ENCODE measurements at regions not wholly inside any gene's neighbourhood (a gene's known extent, or its start where the extent isn't known, plus 50 kb on each side); places are given as distances from the start of the nearest gene placed in this dataset.
"Not testable (repeated sequence)": the region's sequence is repeated elsewhere in the genome, so short reads cannot be mapped to it uniquely, and the experiment has no call there.

- peaks cover 2% of the 10 kb centered on the region for H3K9me3 ChIP-seq (ENCODE audit: control insufficient read depth, insufficient read depth, low read length)
- H3K4me1 ChIP-seq (ENCODE audit: insufficient read depth, low read length) = no peaks in the 10 kb centered on the region
- no peak overlapping the region for H3K9ac ChIP-seq (ENCODE audit: low read depth, low read length)
- no peaks in the 10 kb centered on the region for H3K36me3 ChIP-seq (ENCODE audit: insufficient read depth, low read length)
Measured at GRCh38 chr2:146444987-146445386, 1399.8 kb upstream of the ACVR2A start.

- no peaks in the 10 kb centered on the region for H3K4me1 ChIP-seq (ENCODE audit: insufficient read depth, low read length)
- peaks cover 2% of the 10 kb centered on the region for H3K9me3 ChIP-seq (ENCODE audit: control insufficient read depth, insufficient read depth, low read length)
- no peak overlapping the region for H3K9ac ChIP-seq (ENCODE audit: low read depth, low read length)
- no peaks in the 10 kb centered on the region for H3K36me3 ChIP-seq (ENCODE audit: insufficient read depth, low read length)
Measured at GRCh38 chr2:146444085-146444484, 1400.7 kb upstream of the ACVR2A start.

GRCh38 chr2:146438246-146438645 is 1406.6 kb upstream of the ACVR2A start:
- Histone ChIP-seq H3K9ac (ENCODE audit: low read depth, low read length) (no peak overlapping the region), H3K9me3 (ENCODE audit: control insufficient read depth, insufficient read depth, low read length) (no peaks in the 10 kb centered on the region), H3K36me3 (ENCODE audit: insufficient read depth, low read length) (no peaks in the 10 kb centered on the region), H3K4me1 (ENCODE audit: insufficient read depth, low read length) (peaks cover 8% of the 10 kb centered on the region; the same call in 1 of the 2 replicates)

GRCh38 chr2:146437712-146438111 is 1407.1 kb upstream of the ACVR2A start:
- no peak overlapping the region for H3K9ac ChIP-seq (ENCODE audit: low read depth, low read length)
- H3K9me3 ChIP-seq (ENCODE audit: control insufficient read depth, insufficient read depth, low read length) = no peaks in the 10 kb centered on the region
- H3K4me1 ChIP-seq (ENCODE audit: insufficient read depth, low read length) = peaks cover 8% of the 10 kb centered on the region; the same call in 1 of the 2 replicates
- no peaks in the 10 kb centered on the region for H3K36me3 ChIP-seq (ENCODE audit: insufficient read depth, low read length)

- Histone ChIP-seq H3K4me1 (ENCODE audit: insufficient read depth, low read length) (peaks cover 11% of the 10 kb centered on the region), H3K9ac (ENCODE audit: low read depth, low read length) (no peak overlapping the region), H3K9me3 (ENCODE audit: control insufficient read depth, insufficient read depth, low read length) (no peaks in the 10 kb centered on the region)
Measured at GRCh38 chr2:146433116-146433875, 1411.5 kb upstream of the ACVR2A start.

GRCh38 chr2:146429366-146429765 is 1415.5 kb upstream of the ACVR2A start:
- H3K9me3 ChIP-seq (ENCODE audit: control insufficient read depth, insufficient read depth, low read length) = no peaks in the 10 kb centered on the region

More at GRCh38 chr2:146433116-146433875, 1411.5 kb upstream of the ACVR2A start:
- H3K36me3 ChIP-seq (ENCODE audit: insufficient read depth, low read length) = no peaks in the 10 kb centered on the region

GRCh38 chr2:146417942-146418341 is 1426.9 kb upstream of the ACVR2A start:
- Histone ChIP-seq H3K9me3 (ENCODE audit: control insufficient read depth, insufficient read depth, low read length) (no peaks in the 10 kb centered on the region), H3K36me3 (ENCODE audit: insufficient read depth, low read length) (no peaks in the 10 kb centered on the region), H3K4me1 (ENCODE audit: insufficient read depth, low read length) (peaks cover 28% of the 10 kb centered on the region)

More at GRCh38 chr2:146429366-146429765, 1415.5 kb upstream of the ACVR2A start:
- no peak overlapping the region for H3K9ac ChIP-seq (ENCODE audit: low read depth, low read length)
- H3K36me3 ChIP-seq (ENCODE audit: insufficient read depth, low read length) = no peaks in the 10 kb centered on the region
- H3K4me1 ChIP-seq (ENCODE audit: insufficient read depth, low read length) = peaks cover 3% of the 10 kb centered on the region; the same call in 1 of the 2 replicates

GRCh38 chr2:146415291-146415690 is 1429.5 kb upstream of the ACVR2A start:
- Histone ChIP-seq H3K36me3 (ENCODE audit: insufficient read depth, low read length) (no peaks in the 10 kb centered on the region), H3K4me1 (ENCODE audit: insufficient read depth, low read length) (peaks cover 28% of the 10 kb centered on the region), H3K9ac (ENCODE audit: low read depth, low read length) (no peak overlapping the region), H3K9me3 (ENCODE audit: control insufficient read depth, insufficient read depth, low read length) (0 out of 2 replicates have a peak, but pooled peaks cover 2% of the 10 kb centered on the region)

More at GRCh38 chr2:146417942-146418341, 1426.9 kb upstream of the ACVR2A start:
- H3K9ac ChIP-seq (ENCODE audit: low read depth, low read length) = no peak overlapping the region

- Histone ChIP-seq H3K4me1 (ENCODE audit: insufficient read depth, low read length) (peaks cover 28% of the 10 kb centered on the region), H3K9ac (ENCODE audit: low read depth, low read length) (no peak overlapping the region), H3K9me3 (ENCODE audit: control insufficient read depth, insufficient read depth, low read length) (0 out of 2 replicates have a peak, but pooled peaks cover 2% of the 10 kb centered on the region), H3K36me3 (ENCODE audit: insufficient read depth, low read length) (no peaks in the 10 kb centered on the region)
Measured at GRCh38 chr2:146414456-146414855, 1430.4 kb upstream of the ACVR2A start.

GRCh38 chr2:146413086-146413610 is 1431.7 kb upstream of the ACVR2A start:
- Histone ChIP-seq H3K4me1 (ENCODE audit: insufficient read depth, low read length) (peaks cover 28% of the 10 kb centered on the region), H3K9me3 (ENCODE audit: control insufficient read depth, insufficient read depth, low read length) (0 out of 2 replicates have a peak, but pooled peaks cover 2% of the 10 kb centered on the region), H3K36me3 (ENCODE audit: insufficient read depth, low read length) (no peaks in the 10 kb centered on the region), H3K9ac (ENCODE audit: low read depth, low read length) (no peak overlapping the region)

- Histone ChIP-seq H3K36me3 (ENCODE audit: insufficient read depth, low read length) (no peaks in the 10 kb centered on the region), H3K4me1 (ENCODE audit: insufficient read depth, low read length) (peaks cover 28% of the 10 kb centered on the region), H3K9ac (ENCODE audit: low read depth, low read length) (no peak overlapping the region), H3K9me3 (ENCODE audit: control insufficient read depth, insufficient read depth, low read length) (0 out of 2 replicates have a peak, but pooled peaks cover 2% of the 10 kb centered on the region)
Measured at GRCh38 chr2:146412625-146413024, 1432.2 kb upstream of the ACVR2A start.

- H3K36me3 ChIP-seq (ENCODE audit: insufficient read depth, low read length); H3K4me1 ChIP-seq (ENCODE audit: insufficient read depth, low read length); H3K9ac ChIP-seq (ENCODE audit: low read depth, low read length); H3K9me3 ChIP-seq (ENCODE audit: control insufficient read depth, insufficient read depth, low read length): not testable (repeated sequence)
Measured at GRCh38 chr2:146405402-146406309, 1439.2 kb upstream of the ACVR2A start.

GRCh38 chr2:146403546-146404160 is 1441.2 kb upstream of the ACVR2A start:
- not testable (repeated sequence) for H3K9me3 ChIP-seq (ENCODE audit: control insufficient read depth, insufficient read depth, low read length); H3K9ac ChIP-seq (ENCODE audit: low read depth, low read length); H3K36me3 ChIP-seq (ENCODE audit: insufficient read depth, low read length); H3K4me1 ChIP-seq (ENCODE audit: insufficient read depth, low read length)

- Histone ChIP-seq H3K36me3 (ENCODE audit: insufficient read depth, low read length) (no peaks in the 10 kb centered on the region), H3K9ac (ENCODE audit: low read depth, low read length) (no peak overlapping the region), H3K4me1 (ENCODE audit: insufficient read depth, low read length) (no peaks in the 10 kb centered on the region), H3K9me3 (ENCODE audit: control insufficient read depth, insufficient read depth, low read length) (no peaks in the 10 kb centered on the region)
Measured at GRCh38 chr2:146392631-146393030, 1452.2 kb upstream of the ACVR2A start.
